Pons (tissue), 1 donor: ENCODE measurements at regions not wholly inside any gene's neighbourhood (a gene's known extent, or its start where the extent isn't known, plus 50 kb on each side); places are given as distances from the start of the nearest gene placed in this dataset.

Experiments
- DNase-seq: peaks from one replicate; pipeline ENCODE4 v3.0.0-alpha.2; 2016; ENCODE audit warnings: low spot score

- no peak for DNase-seq
Observed at GRCh38 chrX:97666890-97667289, 783.2 kb downstream of the RPA4 start.

- DNase-seq: no peak
Observed at GRCh38 chrX:97668126-97668525, 784.4 kb downstream of the RPA4 start.

GRCh38 chrX:97672138-97672537 lies 788.4 kb downstream of the RPA4 start:
- DNase-seq: no peak

- DNase-seq: no peak
Observed at GRCh38 chrX:97672608-97673007, 788.9 kb downstream of the RPA4 start.

GRCh38 chrX:97673135-97673534 lies 789.4 kb downstream of the RPA4 start:
- no peak for DNase-seq

DNA sequence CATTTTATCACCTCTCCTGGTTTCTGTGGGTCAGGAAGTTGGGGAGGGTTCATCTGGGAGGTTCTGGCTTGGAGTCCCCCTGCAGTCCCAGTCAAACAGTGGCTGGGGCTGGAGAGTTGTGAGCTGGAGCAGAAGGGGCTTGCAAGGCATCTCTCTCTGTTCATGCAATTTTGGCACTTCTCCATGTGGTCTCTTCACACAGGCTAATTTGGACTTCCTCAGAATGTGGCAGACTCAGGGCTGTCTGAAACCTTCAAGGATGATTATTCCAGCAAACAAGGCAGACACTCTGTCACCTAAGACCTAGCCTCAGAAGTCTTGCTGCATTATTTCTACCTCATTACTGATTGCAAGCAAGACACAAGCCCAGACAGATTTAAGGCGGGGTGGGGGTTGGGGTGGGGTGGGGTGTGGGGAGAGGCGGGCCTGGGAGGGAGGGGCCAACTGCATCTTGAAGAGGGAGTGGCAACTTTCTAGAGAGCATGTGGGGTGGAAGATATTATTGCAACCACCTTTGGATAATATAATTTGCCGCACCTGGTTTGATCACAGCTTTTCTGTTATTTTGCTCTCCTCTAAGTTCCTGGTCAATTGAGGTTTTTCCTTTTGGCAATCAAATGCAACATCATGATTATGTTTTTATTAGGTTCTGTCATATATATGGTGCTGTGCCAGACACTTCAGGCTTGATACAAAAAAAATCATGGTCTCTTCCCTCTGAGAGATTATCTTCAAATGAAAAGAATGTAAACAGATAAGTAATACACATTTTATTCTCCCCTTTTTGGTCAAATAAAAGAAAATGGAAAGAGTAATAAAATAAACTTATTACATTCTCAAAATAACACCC lies 799.5 kb downstream of the RPA4 start:
- no peak for DNase-seq

DNA sequence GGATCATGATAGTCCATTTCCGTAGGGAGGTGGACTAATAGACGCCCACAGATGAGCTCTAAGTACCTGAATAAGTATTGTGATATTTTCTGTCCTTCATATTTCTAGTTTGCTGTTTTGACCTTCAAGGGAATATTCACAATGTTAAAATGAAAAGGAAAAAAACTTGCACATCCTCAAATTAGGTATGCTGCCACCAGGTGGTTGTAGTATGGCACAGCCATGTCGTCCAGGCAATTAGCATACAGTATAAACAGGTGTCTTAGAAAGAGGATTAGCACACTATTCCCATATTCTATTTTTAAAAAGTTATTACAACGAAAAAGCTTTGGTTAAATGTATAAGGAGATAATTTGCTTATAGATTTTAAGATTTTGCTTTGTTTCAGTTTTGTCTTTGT lies 802.0 kb downstream of the RPA4 start:
- DNase-seq: peak; percentile 7

DNA sequence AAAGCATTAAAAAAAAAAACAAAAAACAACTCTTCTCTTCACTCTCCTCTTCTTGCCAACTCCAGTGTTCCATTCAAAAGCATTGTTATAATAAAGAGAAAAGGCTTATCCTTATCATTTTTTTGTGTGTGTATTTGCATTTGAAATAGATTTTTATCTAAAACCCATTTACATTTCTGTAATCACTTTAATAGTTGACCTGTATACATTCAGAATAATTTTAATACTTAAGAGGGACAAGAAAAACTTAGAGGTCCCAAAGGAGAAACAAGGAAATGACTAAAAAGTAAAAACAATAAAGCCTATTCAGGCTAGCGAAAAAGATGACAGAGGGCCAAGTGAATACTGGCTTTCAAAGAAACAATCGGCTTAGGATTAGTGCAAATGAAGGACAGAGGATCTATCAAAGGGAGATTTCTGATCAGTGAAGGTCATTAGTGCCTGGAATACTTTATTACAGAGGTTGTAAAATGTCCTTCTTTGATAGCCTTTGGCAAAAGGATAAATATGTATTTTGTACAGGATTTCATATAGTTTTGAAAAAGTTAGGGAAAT lies 808.3 kb downstream of the RPA4 start:
- DNase-seq: peak; percentile 41

DNA sequence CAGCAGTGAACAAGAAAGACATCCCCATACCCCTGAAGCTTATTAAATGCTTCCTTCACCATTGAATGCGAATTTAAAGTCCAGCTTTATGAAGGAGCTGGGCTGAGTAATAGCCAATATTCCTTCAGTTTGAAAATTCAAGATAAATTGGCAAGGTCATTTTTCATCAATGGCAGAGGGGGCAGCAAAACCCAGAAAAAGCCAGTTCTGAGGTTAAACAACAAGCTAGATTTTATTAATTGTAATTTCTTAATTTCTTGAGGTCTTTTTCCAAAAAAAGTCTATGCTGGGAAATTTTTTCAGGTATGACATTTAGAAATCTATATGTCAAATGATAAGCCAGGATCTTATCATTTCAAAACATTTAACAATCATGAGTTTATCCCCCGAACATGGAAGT lies 808.9 kb downstream of the RPA4 start:
- DNase-seq: no peak

- DNase-seq: no peak
Observed at GRCh38 chrX:97700547-97700946, 816.8 kb downstream of the RPA4 start.

DNA sequence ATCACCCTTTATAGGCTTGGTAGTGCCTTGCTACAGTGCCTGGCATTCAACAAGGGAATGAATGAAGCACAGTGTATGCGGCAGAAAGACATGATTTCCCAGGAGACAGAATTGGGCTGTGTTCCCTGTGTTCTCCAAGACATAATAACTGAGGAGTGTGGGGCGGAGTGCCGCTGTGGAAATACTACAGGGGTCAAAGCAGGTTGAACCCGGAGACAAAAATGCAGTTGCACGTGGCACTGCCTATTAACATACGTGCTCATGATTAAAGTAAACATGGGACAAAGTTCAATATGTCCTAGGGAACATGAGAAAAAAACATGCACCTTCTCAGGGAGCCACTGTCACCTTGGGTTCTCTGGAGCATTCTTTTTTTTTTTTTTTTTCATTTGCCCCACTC lies 820.8 kb downstream of the RPA4 start:
- no peak for DNase-seq

DNA sequence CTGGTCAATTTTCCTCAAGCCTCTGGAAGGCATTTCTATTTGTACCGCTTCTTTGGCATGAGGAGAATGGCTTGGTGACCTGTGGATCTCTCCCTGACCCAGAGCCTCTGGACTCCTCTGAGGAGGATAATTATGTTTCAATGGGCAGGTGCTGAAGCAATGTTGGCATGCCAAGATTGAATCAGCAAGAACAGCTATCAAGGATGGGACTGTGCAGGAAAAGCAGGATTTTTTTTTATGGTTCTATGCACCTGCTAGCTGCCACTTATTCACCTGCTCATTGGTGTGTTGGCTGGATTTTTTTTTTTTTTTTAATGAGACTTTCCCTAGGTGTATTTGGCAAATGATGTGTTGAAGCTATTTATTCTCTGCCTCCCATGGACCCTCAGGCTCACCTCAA lies 821.2 kb downstream of the RPA4 start:
- no peak for DNase-seq

DNA sequence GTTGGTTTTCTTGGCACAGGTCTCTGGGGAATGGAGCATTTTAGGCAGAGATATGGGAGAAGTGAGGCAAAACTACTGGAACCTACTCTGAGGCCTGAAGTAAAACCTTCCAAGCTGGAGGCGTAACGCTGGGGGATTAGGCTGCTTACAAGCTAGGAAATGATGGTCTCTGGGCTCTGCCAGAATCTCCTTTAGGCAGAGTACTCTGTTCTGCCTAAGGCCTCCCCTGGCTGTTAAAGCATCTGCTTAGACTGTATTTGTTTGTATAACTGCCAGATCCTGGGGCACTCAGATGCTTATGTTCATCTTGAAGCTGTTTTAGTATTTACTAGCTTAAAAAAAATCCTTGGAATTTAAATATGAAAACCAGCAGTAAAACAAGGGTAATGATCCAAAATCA lies 822.2 kb downstream of the RPA4 start:
- no peak for DNase-seq

GRCh38 chrX:97714072-97714471 lies 830.4 kb downstream of the RPA4 start:
- no peak for DNase-seq

DNA sequence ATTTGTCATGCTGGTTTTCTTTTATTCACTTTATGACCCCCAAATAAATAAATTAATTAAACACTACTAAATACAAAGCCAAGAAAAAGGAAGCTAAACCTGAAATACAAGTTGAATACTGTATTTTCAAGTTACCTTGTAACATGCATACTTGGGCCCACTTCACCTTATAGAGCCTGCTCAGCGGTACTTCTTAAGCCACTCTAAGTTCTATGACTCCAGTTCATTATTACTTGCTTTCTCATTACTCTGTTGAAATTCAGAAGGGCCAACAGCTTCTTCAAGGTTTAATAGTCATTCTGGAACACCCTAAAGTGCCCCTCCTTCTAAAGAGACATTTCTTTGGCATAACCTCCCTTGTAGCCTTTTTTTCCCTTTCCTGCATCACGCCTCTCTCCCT lies 844.5 kb downstream of the RPA4 start:
- DNase-seq: no peak

GRCh38 chrX:97740044-97740443 lies 856.3 kb downstream of the RPA4 start:
- DNase-seq: no peak

DNA sequence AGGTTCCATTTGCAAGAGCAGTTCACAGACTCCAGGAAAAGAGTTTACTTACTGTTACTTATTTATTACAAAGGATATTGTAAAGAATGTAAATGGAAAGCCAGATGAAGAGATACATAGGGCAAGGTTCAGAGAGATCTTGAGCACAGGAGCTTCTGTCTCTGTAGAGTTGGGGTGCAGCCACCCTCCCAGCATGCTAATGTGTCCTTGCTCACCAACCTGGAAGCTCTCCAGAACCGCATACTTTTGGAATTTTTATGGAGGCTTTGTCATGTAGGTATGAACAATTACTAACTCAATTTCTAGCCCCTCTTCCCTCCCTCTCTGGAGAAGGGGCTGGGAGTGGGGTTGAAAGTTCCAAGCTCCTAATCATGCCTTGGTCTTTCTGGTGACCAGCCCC lies 857.2 kb downstream of the RPA4 start:
- no peak for DNase-seq

DNA sequence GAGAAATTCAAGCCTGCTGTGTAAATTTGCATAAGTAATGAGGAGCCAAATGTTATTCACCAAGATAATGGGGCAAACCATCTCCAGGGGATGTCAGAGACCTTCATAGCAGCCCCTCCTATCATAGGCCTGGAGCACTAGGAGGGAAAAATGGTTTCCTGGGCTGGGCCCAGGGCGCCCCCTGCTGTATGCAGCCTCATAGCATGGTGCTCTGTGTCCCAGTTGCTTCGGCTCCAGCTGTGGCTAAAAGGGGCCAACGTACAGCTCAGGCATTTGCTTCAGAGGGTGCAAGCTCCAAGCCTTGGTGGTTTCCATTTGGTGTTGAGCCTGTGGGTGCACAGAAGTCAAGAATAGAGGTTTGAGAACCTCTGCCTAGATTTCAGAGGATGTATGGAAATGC lies 859.3 kb downstream of the RPA4 start:
- no peak for DNase-seq

DNA sequence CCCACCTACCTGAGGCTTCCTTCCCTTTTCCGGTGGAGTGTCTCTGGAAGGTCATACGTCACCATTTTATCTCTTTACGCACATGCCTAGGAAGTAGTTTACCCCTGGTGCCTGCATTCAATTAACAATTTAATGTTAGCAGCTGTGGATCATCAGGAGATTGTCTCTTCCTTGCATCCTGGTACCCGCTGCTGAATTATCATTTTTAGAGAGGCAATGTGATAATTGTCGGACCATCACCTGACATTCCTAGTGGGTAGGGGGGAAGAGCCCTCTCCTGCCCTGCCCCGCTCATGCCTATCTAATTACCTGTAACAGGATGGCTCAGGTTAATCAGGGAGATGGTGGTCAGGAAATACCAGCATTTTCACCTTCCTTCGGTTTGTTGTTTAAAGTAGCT lies 863.6 kb downstream of the RPA4 start:
- DNase-seq: no peak

DNA sequence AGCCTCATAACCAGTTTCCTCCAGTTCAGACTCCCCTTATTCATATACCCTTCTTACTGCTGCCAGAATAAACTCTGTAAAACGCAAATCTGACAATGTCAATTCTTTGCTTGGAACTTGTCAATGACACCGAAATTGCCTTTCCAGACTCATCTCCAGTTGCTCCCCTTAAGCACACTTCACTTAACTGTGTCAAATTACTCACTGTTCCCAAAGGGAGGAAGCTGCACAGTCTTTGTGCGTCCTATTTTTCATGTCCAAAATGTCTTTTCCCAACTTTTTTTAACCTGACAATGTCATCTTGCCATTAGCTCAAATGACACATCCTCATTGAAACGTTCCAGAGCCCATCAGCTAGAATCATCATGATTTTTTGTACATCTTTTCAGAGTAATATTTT lies 867.3 kb downstream of the RPA4 start:
- DNase-seq: no peak

GRCh38 chrX:97751735-97752134 lies 868.0 kb downstream of the RPA4 start:
- DNase-seq: no peak

- DNase-seq: no peak
Observed at GRCh38 chrX:97756879-97757278, 873.2 kb downstream of the RPA4 start.

DNA sequence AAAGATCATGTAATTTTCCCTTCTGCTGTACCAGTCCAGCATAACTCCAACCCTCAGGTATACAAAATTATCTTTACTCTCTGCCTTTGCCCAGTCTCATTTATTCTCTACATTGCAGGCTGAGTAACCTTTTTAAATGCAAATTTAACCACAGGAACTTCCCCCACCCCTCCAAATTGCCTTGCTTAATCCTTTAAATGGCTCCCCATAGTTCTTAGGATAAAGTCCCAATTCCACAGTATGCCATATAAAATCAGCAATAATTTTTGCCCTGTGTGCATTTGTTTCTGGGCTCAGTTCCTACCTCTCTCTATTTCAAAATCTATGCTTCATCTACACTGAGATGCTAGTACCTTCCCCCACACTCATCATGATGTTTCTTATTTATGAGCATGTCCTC lies 879.7 kb downstream of the RPA4 start:
- no peak for DNase-seq

- DNase-seq: no peak
Observed at GRCh38 chrX:97763981-97764380, 880.3 kb downstream of the RPA4 start.
